NCI-H526 (cell line): ENCODE measurements at regions not wholly inside any gene's neighbourhood (a gene's known extent, or its start where the extent isn't known, plus 50 kb on each side); places are given as distances from the start of the nearest gene placed in this dataset.

Experiments used
- DNase-seq, 2 experiments: peaks; one replicate each; lab custom pipeline; 2025; lab: John Stamatoyannopoulos, UW

GRCh38 chr10:29962166-29962850 is 97.1 kb downstream of the JCAD start:
- DNase-seq: no peak

GRCh38 chr10:29961351-29961750 is 98.0 kb downstream of the JCAD start:
- peak in 1 of 2 experiments; percentile 8 for DNase-seq

- DNase-seq: no peak
These were observed 99.1 kb downstream of the JCAD start for GRCh38 chr10:29960261-29960660.

GRCh38 chr10:29959586-29959985 is 99.8 kb downstream of the JCAD start:
- no peak for DNase-seq

DNA sequence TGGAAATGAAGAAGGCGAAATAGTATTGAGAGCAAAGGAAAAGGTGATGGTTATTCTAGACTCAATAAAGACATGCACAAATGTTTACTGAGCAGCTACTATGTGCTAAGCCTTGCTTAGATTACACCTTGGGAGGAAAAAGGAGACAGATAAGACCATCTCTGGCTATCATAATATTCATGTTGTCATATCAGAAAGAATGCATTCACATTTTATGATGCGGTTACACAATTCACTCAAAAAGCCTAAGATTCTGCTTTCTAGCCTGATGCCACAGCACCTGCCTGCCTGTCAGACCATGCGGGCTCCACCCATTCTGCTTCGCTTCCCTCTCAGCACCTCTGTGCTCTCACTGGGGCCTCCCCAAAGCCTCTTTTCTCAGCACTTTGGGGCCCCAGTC is 100.9 kb downstream of the JCAD start:
- DNase-seq: no peak

DNA sequence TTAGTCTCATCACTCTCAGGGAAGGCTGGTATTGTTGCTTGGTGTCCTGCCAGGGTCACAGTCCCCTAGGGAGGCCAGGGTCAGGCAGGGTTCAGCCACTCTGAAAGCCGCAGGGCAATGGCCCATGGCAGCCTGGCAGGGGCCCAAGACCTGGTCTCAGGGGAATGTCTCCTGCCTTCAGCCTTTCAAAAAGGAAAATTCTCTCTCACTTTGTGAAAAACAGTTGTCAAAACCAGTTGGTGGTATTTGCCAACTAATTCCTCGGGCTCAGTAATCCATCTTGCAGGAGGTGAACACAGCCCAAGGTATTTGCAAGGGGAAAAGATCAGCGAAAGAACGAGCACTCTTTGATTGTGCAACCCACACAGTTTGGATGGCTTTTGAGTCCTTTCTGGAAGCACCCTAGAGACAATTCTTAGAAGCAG is 101.5 kb downstream of the JCAD start:
- DNase-seq: no peak

DNA sequence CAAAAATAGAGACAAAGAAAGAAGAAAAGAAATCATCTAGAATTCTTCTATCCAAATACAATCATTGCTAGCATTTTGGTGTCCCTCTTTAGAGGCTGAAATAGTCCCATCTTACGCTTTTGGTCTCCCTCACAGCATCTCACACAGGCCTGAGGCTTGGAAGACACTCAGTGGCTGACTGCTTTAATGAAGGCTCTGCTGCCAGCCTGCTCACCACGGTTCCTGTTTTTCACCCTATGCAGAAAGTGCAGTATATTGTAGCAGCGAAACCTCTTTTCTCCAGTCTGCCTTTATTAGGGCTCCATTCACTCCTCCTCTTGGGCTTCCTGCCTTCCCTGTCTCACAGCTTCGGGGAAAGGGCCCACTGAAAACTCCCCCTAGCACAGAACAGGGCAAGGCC is 102.2 kb downstream of the JCAD start:
- DNase-seq: no peak

- no peak for DNase-seq
These were observed 103.0 kb downstream of the JCAD start for GRCh38 chr10:29956335-29956924.

- no peak for DNase-seq
These were observed 104.0 kb downstream of the JCAD start for GRCh38 chr10:29955329-29955935.

DNA sequence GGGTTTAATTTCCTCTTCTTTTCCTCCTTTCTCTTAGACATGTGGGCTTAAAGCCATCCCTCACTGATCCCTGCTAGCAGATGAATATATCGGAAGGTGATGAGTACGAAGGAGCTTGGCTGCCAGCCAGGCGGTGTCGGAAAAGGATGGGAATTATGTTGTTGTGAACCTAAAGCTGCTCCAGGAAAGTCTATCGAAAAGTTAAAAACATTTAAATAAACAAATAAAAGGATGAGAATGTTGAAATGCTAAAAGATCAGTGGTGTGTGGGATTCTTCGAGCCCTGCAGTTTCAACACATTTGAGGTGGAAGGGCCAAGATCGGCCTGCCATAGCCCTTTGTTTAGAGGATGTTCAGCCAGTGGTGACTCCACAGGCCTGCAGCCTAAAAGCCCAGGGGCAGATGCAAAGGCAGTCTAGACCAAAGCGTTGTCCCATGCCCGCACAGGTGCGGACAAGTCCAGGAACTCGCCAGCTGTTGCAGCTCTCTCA is 107.9 kb downstream of the JCAD start:
- DNase-seq: no peak

DNA sequence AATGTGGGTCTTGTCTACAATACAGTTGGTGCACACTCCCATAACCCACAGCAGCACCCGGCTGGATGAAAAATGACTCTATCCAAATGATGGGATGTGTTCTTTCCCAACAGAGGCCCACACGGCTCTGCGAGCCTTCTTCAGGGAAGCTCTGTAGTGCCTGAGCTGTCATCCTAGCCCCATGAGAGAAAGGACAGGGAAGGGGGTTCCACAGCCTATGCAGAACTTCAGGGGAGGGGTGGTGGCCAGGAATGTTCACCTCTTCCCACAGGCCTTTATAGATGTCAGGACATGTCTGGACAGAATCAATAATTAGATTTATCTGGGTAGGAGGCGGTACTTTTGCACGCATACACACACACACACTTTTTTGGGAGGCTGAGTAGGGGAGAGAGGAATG is 109.0 kb downstream of the JCAD start:
- DNase-seq: no peak

DNA sequence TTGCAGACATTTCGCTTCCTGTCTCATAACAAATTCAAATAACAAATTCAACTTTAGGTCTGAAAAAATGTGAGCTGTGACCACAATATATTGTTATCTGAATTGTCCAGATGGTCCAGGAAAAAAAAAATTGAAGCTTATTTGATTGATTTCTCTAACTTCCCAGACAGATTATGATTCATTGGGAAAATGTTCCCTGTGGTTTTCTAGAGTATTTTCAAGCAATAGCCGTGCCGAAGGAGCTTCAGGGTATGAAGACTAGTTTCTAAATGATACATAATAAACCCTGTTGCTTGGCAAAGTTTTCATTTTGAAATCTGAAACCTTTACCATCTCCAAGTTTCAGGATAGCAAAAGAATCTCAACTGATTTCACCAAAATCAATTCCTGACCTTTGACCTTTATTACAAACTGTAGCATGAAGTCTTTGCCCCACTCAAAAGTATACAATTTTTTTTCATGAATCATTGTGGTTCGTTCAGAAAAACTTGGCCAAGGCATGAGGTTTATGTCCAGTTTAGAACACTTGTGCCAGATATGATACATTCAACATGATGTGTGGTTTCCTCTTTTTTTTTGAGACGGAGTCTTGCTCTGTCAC is 109.9 kb downstream of the JCAD start:
- no peak for DNase-seq

- DNase-seq: no peak
These were observed 110.5 kb downstream of the JCAD start for GRCh38 chr10:29948881-29949355.

GRCh38 chr10:29947701-29948060 is 111.7 kb downstream of the JCAD start:
- no peak for DNase-seq

DNA sequence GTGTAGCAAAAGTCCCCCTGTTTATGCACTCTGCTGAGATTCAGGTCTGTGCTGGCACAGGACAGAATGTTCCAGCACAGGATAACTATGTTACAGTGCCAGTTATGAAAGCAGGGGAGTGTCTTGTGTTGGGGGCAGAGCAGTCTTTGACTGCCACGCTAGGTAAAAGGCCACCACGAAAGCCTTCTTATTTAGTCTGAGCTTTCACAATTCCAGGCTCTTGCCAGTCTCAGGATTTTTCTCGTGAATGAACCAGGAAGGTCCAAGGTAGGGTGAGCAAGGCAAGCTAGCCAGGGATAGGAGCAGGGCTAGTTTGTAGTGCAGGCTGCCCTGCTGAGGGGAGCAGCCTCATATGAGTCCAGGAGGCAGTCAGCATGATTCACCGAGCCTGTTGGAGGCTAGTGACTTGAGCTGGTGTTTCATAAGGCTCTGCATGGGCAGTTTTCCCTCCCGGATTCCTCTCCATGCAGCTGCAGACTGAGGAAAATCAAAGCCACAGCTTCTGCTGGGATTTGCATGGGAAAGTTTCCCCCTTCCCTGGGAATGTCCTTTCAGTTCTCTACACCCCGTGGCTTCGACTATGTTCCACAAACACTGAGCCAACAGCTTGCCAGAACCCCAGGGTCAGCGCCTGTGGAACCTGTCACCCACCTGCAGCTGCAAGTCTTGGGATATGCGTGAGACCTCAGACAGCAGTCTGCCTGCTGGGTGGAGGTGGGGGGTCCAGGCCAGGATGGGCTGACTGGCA is 112.3 kb downstream of the JCAD start:
- DNase-seq: no peak

GRCh38 chr10:29946614-29946952 is 112.8 kb downstream of the JCAD start:
- DNase-seq: no peak

GRCh38 chr10:29941476-29941875 is 117.9 kb downstream of the JCAD start:
- DNase-seq: no peak

DNA sequence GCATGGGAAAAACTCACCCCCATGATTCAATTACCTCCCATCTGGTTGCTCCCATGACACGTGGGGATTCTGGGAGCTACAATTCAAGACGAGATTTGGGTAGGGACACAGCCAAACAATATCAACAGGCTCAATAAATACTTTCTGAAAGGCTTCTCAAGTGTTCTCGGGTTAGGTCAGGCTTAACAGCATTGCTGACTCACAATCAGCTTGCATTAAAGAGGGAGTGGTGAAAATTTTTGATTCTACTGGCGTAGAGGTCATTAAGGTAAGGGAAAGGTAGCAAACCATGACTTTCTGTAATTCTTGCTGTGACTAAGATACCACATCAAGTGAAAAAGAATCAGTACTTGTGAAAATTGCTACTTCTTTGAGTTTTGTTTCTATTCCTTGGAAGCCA is 126.4 kb downstream of the JCAD start:
- no peak for DNase-seq

GRCh38 chr10:29931833-29932232 is 127.6 kb downstream of the JCAD start:
- DNase-seq: no peak

DNA sequence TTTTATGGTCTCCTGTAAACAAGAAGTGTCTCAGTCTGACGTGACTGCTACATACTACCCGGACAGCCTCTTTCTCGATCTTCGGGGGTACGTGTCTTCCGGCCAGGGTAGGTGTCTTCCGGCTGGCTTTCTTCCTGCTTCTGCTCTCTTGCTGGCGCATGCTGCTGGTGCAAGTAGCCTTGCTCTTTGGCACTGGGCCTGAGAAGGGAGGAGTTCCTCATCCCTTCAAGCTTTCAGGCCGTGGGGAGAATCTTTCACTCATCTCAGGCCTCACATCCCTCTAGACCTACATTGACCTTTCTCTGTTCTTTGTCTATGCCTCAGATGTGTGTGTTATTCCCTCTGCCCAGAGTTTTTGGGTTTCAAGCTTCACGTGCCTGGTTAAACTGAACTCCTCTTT is 130.4 kb downstream of the JCAD start:
- no peak for DNase-seq

DNA sequence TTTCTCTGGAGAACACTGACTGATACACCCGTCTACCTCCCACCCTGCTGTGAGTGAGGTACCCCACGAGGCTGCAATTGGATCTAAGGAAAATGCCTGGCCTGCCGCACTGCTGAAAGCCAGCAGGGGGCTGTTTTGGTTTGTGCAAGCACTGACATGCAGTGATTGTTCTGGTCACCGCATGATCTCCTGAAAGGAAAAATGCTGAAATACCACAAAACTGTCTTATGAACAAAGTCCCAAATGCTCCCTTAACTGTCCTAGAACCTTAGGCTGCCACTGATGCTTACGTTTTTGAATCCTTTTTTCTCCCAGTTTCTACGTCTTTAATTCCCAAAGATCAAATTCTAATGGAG is 132.7 kb downstream of the JCAD start:
- DNase-seq: no peak
